Frontal cortex (tissue), 3 donors: ENCODE measurements at regions not wholly inside any gene's neighbourhood (a gene's known extent, or its start where the extent isn't known, plus 50 kb on each side); places are given as distances from the start of the nearest gene placed in this dataset.
A peak's percentile ranks its signal among the peaks of the same experiment; 100 is the strongest.
"Not testable (repeated sequence)": the region's sequence is repeated elsewhere in the genome, so short reads cannot be mapped to it uniquely, and the experiment has no call there.

ENCODE experiments used
- DNase-seq, 2 donors: peaks; one replicate each; pipeline ENCODE4 v3.0.0; 2012; ENCODE audit warnings: low spot score in 2 of 2
- FAIRE-seq: peaks from 2 replicates; lab custom pipeline; 2012; peaks lifted over from hg19 to GRCh38; lab: Jason Lieb, UNC
- donor health status: control.
- donor health status: control.
- donor health status: control.

GRCh38 chr6:9315966-9316650 lies 880.8 kb upstream of the SLC35B3 start:
- no peak for FAIRE-seq
- no peak for DNase-seq

- DNase-seq: no peak
- no peak for FAIRE-seq
Observed at GRCh38 chr6:9308284-9308683, 872.9 kb upstream of the SLC35B3 start.

DNA sequence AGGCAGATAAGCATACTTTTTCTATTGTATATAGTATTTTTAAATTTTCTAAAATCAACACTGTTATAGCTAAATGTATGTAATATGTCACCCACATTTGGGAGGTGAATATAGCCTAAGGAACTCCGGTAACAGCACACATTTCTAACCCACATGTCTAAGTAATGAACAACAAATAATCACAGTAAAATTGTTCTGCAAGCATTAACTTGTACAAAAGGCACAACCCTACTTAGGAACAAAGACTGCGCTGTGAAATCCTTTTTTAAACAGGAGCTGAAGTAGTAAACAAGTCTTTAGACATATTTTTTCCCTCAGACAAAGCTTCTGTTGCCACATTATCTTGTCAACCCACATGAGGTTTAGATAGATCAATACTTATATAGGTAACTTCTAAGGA lies 872.4 kb upstream of the SLC35B3 start:
- FAIRE-seq: no peak
- DNase-seq: no peak

- FAIRE-seq: no peak
- no peak for DNase-seq
Observed at GRCh38 chr6:9307187-9307586, 871.8 kb upstream of the SLC35B3 start.

GRCh38 chr6:9295644-9296043 lies 860.3 kb upstream of the SLC35B3 start:
- FAIRE-seq (no peak), DNase-seq (no peak)

- FAIRE-seq (no peak), DNase-seq (peak in 1 of 2 donors; percentile 22)
Observed at GRCh38 chr6:9292975-9293374, 857.6 kb upstream of the SLC35B3 start.

- not testable (repeated sequence) for DNase-seq, FAIRE-seq
Observed at GRCh38 chr6:9290342-9290741, 855.0 kb upstream of the SLC35B3 start.

DNA sequence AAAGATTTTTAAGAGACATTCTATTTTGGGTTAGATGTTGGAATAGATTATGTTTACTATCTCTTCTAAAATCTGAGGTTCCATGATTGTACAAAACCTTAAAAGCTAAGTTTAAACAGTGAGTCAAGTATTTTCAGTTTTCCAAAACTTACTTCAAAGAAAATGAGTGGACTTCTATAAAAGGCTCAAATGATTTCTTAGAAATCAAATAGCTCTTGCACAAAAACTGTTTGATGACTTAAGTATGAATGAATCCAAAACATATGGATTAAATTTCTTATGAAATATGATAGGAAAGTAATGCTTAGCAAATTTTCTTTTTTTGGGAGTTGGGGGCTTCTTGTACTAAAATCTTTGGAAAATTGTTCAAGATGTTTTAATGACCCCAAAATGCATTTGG lies 837.3 kb upstream of the SLC35B3 start:
- no peak for FAIRE-seq
- no peak for DNase-seq

GRCh38 chr6:9266741-9267140 lies 831.4 kb upstream of the SLC35B3 start:
- FAIRE-seq (no peak), DNase-seq (no peak)

GRCh38 chr6:9257215-9257614 lies 821.9 kb upstream of the SLC35B3 start:
- no peak for FAIRE-seq
- no peak for DNase-seq

DNA sequence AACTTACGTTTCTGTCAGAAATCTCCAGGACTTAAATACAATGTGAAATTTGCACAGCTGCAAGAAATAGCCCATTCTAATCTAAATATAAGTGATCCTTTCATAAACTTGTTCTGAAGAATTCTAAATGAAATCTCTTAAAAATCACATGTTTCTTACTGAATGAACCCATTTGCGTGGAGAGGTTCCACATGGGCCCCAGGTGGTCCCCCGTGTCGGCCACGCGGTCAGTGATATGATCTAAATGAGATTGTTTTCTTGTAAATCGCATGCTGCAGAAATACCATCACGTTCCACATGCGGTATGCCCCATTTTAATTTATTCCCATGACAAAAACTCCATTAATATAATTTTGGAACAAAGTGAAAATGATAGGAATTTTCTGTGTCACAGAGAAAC lies 818.9 kb upstream of the SLC35B3 start:
- DNase-seq (no peak), FAIRE-seq (no peak)

- DNase-seq (no peak), FAIRE-seq (no peak)
Observed at GRCh38 chr6:9252799-9253198, 817.5 kb upstream of the SLC35B3 start.

GRCh38 chr6:9250852-9251251 lies 815.5 kb upstream of the SLC35B3 start:
- FAIRE-seq: no peak
- no peak for DNase-seq

DNA sequence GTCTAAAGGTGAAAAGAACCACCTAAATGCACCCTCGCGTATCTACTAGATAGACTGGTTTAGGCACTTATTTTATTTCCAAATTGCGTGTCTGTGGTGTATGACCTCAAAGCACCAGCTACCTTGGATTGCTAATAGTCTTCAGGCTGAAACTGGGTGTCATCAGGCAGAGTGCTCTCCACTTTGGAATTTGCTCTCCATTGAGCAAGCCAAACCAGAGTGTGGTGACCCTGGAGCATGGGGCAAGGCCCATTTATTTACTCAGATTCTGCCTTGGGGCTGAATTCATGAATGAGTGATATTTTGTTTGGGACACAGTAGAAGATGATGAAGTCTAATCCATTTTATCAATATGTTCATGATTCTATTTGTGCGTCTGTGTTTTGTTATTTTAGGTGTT lies 812.8 kb upstream of the SLC35B3 start:
- DNase-seq (no peak), FAIRE-seq (no peak)

GRCh38 chr6:9240861-9241260 lies 805.5 kb upstream of the SLC35B3 start:
- no peak for FAIRE-seq
- no peak for DNase-seq

DNA sequence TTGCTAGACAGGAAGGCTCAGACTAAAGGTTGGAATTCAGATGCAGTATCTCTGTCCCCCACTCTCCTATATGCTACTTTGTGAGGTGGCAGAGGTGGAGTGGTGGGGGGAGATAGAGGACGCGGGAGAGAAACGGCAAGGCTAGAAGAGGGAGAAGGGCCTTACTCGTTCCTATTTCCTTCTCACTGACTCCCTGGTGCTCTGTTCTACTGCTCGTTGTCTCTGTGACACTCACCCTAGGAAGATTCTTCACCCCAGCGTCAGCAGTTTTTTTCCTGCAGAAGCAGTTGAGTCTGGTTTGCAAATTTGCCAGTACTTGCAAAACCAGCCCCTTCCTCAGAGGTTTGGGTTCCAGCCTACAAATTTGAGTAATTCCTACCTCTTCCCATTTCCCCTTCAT lies 801.1 kb upstream of the SLC35B3 start:
- FAIRE-seq: no peak
- no peak for DNase-seq

DNA sequence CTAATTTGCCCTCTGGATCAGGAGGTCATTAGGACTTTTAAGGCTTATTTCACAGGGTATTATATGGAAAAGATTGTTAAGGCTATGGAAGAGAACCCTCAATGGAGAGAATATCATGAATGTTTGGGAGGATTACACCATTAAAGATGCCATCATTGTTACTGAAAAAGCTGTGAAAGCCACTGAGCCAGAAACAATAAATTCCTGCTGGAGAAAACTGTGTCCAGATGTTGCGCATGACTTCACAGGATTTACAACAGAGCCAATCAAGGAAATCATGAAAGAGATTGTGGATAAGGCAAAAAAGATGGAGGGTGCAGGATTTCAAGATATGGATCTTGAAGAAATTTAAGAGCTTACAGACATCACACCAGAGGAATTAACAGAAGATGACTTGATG lies 798.3 kb upstream of the SLC35B3 start:
- DNase-seq: no peak

DNA sequence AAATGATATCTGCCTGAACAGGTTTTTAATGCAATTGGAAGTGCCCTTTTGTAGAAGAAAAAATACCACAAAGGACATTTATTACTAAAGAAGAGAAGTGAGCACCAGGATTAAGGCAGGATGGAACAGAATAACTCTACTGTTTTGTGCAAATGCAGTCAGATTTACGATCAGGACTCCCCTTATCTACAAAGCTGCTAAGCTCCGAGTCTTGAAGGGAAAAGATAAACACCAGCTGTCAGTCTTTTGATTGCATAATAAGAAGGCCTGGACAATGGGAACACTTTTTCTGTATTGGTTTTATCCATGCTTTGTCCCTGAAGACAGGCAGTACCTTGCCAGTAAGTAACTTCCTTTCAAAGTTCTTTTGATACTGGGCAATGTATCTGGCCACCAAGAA lies 797.9 kb upstream of the SLC35B3 start:
- FAIRE-seq: no peak
- no peak for DNase-seq

More for the DNA sequence above, 798.3 kb upstream of the SLC35B3 start:
- FAIRE-seq: no peak

DNA sequence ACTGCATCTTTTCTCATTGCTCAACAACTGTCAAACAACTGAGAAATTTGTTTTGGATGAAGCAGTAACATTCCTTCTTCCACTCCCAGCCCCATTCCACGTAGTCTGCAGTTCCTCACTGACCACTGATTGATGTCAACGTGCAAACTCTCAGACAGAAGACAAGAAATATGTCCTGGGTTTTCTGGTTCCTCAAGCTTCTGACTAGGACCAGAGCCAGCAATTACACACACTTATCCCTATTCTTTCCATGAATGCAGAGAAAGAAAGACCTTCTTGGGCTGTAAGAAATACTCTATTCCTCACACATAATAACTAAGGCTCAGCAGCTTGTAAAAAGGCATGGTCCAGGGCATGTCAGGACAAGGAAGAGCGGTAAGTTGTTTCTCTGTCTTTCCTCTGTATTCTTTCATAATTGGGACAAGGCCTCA lies 790.1 kb upstream of the SLC35B3 start:
- DNase-seq (no peak), FAIRE-seq (no peak)

DNA sequence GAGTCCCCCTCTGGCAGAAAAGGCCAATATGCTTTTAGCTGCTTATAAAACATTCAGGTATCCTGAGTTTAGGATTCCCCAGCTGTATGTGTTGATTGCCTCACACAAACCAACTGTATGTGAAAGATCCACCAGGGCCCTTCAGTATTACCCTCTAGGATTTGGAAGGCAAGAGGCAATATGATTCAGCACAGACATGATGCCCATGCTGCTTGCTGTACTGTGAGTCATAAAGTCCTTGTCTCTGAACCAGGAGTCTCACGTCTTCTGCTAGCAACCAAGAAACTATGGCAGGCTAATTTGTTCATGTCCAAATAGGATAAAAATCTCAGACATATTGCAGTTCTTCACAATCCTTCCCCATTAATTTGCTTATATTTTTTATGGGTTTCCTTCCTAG lies 789.2 kb upstream of the SLC35B3 start:
- FAIRE-seq (no peak), DNase-seq (no peak)

DNA sequence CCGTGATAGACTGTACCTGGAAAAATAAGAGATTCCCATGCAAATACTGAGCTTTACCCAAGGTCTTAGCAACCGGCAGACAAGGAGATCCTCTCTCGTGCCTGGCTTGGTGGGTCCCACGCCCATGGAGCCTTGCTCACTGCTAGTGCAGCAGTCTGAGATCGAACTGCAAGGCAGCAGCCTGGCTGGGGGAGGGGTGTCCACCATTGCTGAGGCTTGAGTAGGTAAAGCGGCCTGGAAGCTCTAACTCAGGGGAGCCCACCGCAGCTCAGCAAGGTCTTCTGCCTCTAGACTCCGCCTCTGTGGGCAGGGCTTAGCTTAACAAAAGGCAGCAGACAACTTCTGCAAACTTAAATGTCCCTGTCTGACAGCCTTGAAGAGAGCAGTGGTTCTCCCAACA lies 778.4 kb upstream of the SLC35B3 start:
- DNase-seq, FAIRE-seq: not testable (repeated sequence)

GRCh38 chr6:9208966-9209365 lies 773.6 kb upstream of the SLC35B3 start:
- no peak for FAIRE-seq
- no peak for DNase-seq
